Stimulated activated CD8-positive, alpha-beta memory T cell treated with anti-CD3 and anti-CD28 coated beads, Interleukin-4, amount 100 ng/mL, for 4 hours (primary cell): ENCODE measurements at regions not wholly inside any gene's neighbourhood (a gene's known extent, or its start where the extent isn't known, plus 50 kb on each side); places are given as distances from the start of the nearest gene placed in this dataset.
A peak's percentile ranks its signal among the peaks of the same experiment; 100 is the strongest.
"Not testable (repeated sequence)": the region's sequence is repeated elsewhere in the genome, so short reads cannot be mapped to it uniquely, and the experiment has no call there.

Experiments
- DNase-seq, 2 donors: peaks; one replicate each; pipeline ENCODE4 v3.0.0-alpha.2; 2020; ENCODE audit warnings: low read depth in 2 of 2, low spot score in 1 of 2

- DNase-seq: no peak
Observed at GRCh38 chr22:22716136-22716665, 71.8 kb downstream of the GGTLC2 start.

DNA sequence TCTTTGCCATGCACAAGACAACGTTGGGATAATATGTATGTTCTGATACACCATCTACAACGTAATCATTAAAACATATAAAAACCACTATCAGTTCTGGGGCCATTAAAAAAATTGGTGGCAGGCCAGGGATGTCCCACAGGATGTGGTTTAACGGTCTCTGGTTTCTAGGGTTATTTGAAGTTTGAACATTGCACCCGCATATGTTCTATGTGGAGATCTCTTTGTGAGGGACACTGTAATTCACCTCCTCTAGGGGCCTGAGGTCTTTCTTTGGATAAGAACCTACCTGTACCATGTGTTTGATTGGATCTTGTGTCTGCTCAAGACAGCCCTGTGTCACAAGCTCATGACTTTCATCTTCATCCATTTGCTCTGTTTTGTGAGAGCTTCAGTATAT lies 73.2 kb downstream of the GGTLC2 start:
- no peak for DNase-seq

DNA sequence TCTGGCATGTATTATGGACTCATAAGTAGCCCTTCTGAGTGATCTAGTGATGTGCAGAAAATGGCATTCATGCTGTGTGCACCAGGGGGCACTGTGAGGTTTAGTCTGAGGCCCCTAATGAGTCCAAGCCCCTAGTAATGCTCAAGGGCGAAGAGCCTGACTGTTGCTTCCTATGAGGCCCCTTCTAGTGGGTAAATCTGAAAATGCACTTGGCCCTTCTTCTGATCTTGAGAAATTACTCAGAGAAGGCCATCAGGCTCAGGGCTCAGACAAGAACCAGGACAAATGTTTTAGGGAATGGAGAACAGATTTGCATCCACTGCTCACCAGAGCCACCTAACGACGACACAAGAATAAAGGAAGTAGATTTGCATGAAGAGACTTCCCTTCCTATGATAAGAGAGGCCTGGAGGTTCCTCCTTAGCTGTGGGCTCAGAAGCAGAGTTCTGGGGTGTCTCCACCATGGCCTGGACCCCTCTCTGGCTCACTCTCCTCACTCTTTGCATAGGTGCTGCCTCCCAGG lies 75.8 kb downstream of the GGTLC2 start:
- peak in 1 of 2 donors; percentile 21 for DNase-seq

DNA sequence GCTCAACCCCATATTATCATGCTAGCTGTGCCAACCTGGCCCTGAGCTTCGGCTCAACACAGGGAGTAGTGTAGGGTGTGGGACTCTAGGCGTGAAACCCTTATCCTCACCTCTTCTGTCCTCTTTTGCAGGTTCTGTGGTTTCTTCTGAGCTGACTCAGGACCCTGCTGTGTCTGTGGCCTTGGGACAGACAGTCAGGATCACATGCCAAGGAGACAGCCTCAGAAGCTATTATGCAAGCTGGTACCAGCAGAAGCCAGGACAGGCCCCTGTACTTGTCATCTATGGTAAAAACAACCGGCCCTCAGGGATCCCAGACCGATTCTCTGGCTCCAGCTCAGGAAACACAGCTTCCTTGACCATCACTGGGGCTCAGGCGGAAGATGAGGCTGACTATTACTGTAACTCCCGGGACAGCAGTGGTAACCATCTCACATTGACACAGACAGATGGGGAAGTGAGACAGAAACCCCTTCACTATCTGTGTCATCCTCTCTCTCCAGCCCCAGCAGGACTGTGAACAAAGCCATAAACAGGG lies 76.4 kb downstream of the GGTLC2 start:
- DNase-seq: no peak

GRCh38 chr22:22721681-22722354 lies 77.4 kb downstream of the GGTLC2 start:
- DNase-seq: peak; percentile 67 to 81

- DNase-seq: no peak
Observed at GRCh38 chr22:22728382-22728781, 84.0 kb downstream of the GGTLC2 start.

DNA sequence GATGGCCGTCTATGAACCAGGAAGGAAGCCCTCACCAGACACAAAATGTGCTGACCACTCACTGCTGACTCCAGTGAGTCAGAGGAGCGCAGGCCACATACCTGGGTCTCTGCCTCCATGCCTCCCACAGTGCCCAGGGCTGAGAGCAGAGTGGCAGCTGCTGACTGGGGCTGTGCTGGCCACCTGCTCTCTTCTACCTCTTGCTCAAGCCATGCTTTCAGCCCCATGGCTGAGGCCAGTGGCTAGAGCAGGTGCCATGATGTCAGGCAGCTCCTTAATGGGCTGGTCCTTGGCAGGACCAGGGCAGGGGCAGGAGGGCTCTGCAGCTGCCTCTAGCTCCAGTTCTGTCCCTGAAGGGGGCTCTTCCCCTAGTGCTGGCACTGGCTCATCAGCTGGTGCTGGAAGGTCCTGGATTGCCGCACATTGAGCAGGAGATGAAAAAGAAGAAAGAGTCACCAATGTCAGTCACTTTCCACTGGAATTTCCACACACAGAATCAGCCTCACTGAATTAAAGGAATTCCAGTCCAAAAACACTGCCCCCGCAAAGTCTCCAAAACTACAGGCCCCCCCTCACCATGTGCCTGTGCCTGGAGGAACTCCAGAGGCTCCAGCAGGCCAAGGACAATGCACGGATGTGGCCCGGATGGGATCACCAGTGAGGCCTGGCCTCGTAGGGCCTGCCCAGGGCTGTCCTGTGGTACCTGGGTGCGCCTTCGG lies 86.4 kb downstream of the GGTLC2 start:
- DNase-seq: no peak

- no peak for DNase-seq
Observed at GRCh38 chr22:22731374-22731676, 86.9 kb downstream of the GGTLC2 start.

DNA sequence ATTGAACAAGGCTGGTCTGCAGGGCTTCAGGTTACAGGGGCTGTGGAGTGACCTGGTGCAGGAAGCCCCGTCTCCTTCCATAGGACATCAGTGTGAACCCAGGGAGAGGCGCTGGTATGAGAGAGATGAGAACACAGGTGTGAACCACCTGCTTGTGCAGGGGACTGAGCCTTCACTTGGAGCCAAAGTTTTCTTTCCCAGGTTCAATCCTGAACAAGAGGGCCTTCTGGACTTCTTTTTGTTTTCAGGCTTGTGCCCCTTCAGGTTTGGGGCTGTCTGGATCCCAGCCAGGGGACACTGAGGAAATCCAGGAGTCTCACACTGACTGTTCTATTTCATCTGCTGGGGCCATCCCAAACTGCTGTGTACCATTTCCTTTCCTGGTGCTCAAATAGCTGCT lies 88.6 kb downstream of the GGTLC2 start:
- DNase-seq: not testable (repeated sequence)

DNA sequence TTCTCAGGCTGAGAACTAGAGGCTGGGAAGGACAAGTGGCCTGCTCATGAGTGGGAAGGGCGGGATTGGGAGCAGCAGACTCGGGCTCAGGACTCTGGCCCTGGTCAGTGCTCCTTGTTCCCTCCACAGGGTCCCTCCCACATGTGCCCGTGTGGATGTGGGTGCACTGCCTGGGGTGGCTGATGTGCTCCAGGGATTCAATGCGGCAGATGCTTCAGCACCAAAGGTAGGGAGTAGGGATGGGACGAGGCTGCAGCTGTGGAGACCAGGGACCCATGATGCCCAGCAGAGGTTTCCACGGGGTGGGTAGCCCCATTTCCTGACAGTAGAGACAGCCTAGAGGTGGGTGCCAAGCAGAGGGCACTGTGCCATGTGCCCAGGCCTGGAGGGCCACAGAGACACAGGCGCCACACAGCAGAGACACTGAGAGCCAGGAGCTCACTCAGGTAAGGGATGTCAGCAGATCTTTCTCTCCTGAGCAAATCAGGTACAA lies 89.5 kb downstream of the GGTLC2 start:
- DNase-seq: no peak

DNA sequence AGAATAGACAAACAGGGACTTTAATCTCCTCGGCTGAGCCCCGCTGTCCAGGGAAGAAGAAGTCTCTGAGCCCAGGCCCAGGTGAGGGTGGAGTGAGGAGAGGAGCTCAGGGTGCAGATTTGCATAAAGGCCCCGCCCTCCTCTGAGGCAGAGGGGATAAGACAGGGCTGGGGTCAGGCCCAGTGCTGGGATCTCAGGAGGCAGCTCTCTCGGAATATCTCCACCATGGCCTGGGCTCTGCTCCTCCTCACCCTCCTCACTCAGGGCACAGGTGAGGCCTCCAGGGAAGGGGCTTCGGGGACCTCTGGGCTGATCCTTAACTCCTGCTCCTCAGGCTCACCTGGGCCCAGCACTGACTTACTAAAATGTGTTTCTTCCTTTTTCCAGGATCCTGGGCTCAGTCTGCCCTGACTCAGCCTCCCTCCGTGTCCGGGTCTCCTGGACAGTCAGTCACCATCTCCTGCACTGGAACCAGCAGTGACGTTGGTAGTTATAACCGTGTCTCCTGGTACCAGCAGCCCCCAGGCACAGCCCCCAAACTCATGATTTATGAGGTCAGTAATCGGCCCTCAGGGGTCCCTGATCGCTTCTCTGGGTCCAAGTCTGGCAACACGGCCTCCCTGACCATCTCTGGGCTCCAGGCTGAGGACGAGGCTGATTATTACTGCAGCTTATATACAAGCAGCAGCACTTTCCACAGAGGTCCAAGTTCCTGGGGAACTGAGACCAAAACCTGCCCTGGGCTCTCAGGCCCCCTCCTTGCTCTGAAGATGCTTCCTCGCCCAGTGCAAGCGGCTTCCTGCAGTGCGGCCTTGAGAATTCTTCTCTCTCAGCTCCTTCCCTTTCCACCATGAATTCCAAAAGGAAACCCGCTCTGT lies 90.2 kb downstream of the GGTLC2 start:
- DNase-seq: not testable (repeated sequence)

GRCh38 chr22:22735276-22735675 lies 90.9 kb downstream of the GGTLC2 start:
- not testable (repeated sequence) for DNase-seq

GRCh38 chr22:22735695-22736611 lies 91.5 kb downstream of the GGTLC2 start:
- DNase-seq: no peak

DNA sequence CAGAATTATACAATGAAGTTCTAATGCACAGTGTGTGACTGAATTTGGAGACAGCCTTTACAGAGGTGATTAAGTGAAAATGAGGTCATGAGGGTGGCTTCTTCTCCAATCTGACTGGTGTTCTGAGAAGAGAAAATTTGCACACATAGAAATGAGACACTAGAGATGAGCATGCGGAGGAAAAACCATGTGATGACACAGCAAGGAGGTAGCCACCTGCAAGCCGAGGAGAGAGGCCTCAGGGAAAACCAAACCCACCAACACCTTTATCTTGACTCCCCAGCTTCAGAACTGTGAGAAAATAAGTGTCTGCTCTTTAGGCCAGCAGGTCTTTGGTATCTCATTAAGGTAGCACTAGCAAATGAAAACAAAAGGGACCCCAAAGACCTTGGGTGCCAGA lies 93.2 kb downstream of the GGTLC2 start:
- no peak for DNase-seq

DNA sequence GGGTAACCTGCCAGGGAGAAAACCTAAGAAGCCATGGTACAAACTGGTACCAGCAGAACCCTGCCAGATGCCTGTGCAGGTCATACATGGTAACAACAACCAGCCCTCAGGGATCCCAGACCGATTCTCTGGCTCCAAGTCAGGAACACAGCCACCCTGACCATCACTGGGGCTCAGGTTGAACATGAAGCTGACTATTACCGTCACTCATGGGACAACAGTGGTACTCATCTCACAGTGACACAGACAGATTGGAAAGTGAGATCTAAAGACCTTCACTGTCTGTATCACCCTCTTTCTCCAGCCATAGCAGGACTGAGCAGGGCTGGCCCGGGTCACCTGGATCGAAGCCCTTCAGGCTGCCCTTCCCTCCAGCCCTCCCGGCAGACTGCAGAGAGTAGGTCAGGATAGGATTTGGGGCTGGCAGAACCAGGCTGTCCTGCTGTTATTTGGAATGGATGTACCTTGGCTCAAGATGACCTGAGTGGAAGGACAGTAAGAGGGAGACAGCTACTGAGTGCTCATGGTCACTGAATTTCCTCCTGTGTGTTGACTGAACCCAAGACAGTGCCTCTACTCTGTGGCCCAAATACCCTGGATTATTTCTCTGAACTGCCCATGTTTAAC lies 94.7 kb downstream of the GGTLC2 start:
- no peak for DNase-seq

DNA sequence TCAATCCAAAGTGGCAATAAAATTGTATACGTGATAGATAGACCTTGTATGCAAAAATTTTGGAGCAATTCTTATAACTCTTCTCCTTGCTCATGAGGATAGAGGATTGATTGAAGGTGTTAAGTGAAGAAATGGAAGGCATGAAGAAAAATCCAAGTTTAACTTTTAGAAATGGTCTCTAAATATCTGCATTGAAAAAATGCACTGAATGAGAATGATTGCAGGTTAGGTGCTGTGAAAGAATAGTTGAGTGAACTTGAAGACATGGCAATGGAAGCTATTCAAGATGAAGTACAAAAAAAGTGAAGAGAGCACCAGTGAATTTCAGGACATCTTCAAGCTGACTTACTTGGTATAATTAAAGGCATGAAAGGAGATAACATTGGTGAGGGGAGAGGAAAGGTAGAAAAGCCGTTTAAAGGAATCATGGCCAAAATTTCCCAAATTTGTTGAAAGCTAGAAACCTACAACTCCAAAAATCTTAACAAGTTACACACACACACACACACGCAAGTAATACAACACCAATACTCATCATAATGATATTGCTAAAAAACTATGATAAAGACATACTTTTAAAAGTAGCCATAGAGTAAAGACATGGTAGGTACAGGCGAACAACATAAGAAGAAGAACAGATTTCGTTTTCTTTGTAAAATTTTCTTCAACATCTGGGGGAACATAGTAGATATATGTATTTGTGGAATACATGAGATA lies 96.3 kb downstream of the GGTLC2 start:
- no peak for DNase-seq

- no peak for DNase-seq
Observed at GRCh38 chr22:22741843-22742242, 97.4 kb downstream of the GGTLC2 start.

DNA sequence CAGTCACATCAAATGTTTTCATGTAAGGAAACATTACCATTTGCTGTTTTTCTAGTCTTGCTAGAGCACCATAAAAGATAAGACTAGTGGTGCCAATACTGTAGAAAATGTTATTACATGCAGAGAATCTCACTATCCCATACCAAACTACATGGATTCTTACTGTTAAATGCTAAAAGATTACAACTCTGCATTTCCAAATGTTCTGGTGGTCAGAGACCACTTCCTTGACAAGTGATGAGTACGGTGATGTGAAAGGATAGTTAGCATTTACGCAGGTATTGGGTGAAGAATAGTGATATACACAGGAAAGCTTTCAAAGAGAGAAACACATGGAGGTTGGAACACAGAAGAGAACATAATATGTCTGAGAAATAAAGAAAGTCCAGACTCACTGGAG lies 98.2 kb downstream of the GGTLC2 start:
- no peak for DNase-seq
